ENCODE measurements at regions not wholly inside any gene's neighbourhood (a gene's known extent, or its start where the extent isn't known, plus 50 kb on each side); places are given as distances from the start of the nearest gene placed in this dataset.
A peak's percentile ranks its signal among the peaks of the same experiment; 100 is the strongest.

DNA sequence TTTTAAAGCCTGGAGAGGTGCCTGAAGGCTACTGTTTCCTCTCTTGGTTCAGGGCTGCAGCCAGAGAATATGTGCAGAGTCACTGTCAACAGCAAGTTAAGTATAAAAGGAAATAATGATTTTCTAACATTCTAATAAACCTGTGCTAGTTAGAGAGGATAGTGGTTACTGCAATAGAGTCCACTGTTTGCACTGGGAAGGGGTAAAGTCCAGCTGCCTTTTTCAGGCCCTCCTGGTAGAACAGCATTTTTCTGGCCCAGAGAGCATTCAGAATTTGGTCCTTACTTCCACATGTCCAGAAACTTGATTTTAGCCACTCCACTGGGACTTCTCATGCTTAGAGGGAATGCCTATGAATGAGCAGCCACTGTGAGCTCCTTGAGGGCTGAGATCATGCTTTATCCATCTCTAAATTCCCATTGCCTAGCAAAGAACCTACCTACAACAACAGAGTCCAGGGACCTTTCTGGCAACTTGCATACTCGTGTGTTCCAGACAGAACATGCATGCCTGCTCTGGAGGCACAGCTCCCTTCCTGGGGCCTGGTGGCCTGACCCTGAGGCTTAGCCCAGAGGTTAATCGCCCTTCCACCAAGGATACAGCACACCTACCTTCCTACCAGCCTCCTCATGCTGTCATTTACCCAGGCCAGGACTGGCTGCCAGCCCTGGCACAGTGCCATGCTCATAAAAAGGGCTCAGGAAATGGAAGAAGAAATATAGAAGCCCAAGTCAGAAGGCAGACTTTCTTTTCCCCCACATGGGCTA, 50.3 kb upstream of the ATP13A3 start:
- DNase-seq (ENCODE audit: low read depth): no peak
- TF ChIP-seq, protein P1, sequence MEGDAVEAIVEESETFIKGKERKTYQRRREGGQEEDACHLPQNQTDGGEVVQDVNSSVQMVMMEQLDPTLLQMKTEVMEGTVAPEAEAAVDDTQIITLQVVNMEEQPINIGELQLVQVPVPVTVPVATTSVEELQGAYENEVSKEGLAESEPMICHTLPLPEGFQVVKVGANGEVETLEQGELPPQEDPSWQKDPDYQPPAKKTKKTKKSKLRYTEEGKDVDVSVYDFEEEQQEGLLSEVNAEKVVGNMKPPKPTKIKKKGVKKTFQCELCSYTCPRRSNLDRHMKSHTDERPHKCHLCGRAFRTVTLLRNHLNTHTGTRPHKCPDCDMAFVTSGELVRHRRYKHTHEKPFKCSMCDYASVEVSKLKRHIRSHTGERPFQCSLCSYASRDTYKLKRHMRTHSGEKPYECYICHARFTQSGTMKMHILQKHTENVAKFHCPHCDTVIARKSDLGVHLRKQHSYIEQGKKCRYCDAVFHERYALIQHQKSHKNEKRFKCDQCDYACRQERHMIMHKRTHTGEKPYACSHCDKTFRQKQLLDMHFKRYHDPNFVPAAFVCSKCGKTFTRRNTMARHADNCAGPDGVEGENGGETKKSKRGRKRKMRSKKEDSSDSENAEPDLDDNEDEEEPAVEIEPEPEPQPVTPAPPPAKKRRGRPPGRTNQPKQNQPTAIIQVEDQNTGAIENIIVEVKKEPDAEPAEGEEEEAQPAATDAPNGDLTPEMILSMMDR (IDR thresholded peaks at IDR 0.05; ENCODE audit: control insufficient read depth, insufficient read depth, low read depth, low read length, missing control alignments): peak; percentile 3
- no peak overlapping the region for H3K4me3 ChIP-seq (ENCODE audit: control insufficient read depth, low read depth, low read length)
